AG09309 (cell line): ENCODE measurements at regions not wholly inside any gene's neighbourhood (a gene's known extent, or its start where the extent isn't known, plus 50 kb on each side); places are given as distances from the start of the nearest gene placed in this dataset.

Source experiments
- DNase-seq: peaks from one replicate; pipeline ENCODE4 v3.0.0-alpha.2; 2010; ENCODE audit warnings: low read depth
- H3K4me3 ChIP-seq: 2 replicates; pipeline ENCODE4 v1.5.1; 2011; ENCODE audit warnings: mild to moderate bottlenecking, low read depth, low read length, moderate library complexity; ENCODE audit not compliant: control insufficient read depth
- CTCF ChIP-seq: IDR thresholded peaks from 2 replicates; pipeline ENCODE4 v1.5.1; 2011; ENCODE audit warnings: mild to moderate bottlenecking, low read depth, low read length, inconsistent platforms; ENCODE audit not compliant: insufficient read depth, control insufficient read depth; ENCODE audit errors: missing control alignments

- DNase-seq = peak; percentile 98
Observed at GRCh38 chr5:96509721-96510350, 76.8 kb upstream of the PCSK1 start.

GRCh38 chr5:96516631-96517071 is 83.6 kb upstream of the PCSK1 start:
- peak; percentile 30 for TF ChIP-seq CTCF
- DNase-seq = no peak
- H3K4me3 ChIP-seq = no peak overlapping the region

More at GRCh38 chr5:96509721-96510350, 76.8 kb upstream of the PCSK1 start:
- H3K4me3 ChIP-seq = no peak overlapping the region
- TF ChIP-seq CTCF = no peak

- TF ChIP-seq CTCF = no peak
- no peak overlapping the region for H3K4me3 ChIP-seq
- no peak for DNase-seq
Observed at GRCh38 chr5:96517295-96517694, 84.2 kb upstream of the PCSK1 start.

GRCh38 chr5:96520345-96520744 is 87.3 kb upstream of the PCSK1 start:
- DNase-seq = no peak
- no peak for TF ChIP-seq CTCF
- no peak overlapping the region for H3K4me3 ChIP-seq

GRCh38 chr5:96522635-96523355 is 89.7 kb upstream of the PCSK1 start:
- DNase-seq = no peak
- H3K4me3 ChIP-seq = no peak overlapping the region
- no peak for TF ChIP-seq CTCF

GRCh38 chr5:96527768-96528661 is 95.0 kb upstream of the PCSK1 start:
- TF ChIP-seq CTCF = no peak
- no peak overlapping the region for H3K4me3 ChIP-seq
- no peak for DNase-seq
